ENCODE measurements at regions not wholly inside any gene's neighbourhood (a gene's known extent, or its start where the extent isn't known, plus 50 kb on each side); places are given as distances from the start of the nearest gene placed in this dataset.

- TF ChIP-seq CTCF (IDR thresholded peaks at IDR 0.05) (no peak), POLR2A (IDR thresholded peaks at IDR 0.05) (no peak)
These were observed 76.4 kb upstream of the SLC4A7 start for GRCh38 chr3:27560484-27561056.
